Liver (tissue), 8 donors: ENCODE measurements at regions not wholly inside any gene's neighbourhood (a gene's known extent, or its start where the extent isn't known, plus 50 kb on each side); places are given as distances from the start of the nearest gene placed in this dataset.

ENCODE experiments used
- DNase-seq: peaks from one replicate; pipeline ENCODE4 v3.0.0-alpha.2; 2017; ENCODE audit warnings: low spot score
- H3K27ac ChIP-seq, 2 donors: one replicate each; pipeline ENCODE4 v1.7.0; 2013; ENCODE audit warnings: inconsistent platforms in 2 of 2, low read length in 2 of 2, control low read depth in 1 of 2, low read depth in 1 of 2, mild to moderate bottlenecking in 1 of 2
- H3K27me3 ChIP-seq, 4 donors: one replicate each; pipeline versions ENCODE4 v1.6.1 to v1.7.0; 2013; ENCODE audit warnings: low read length in 3 of 4, inconsistent platforms in 1 of 4, mild to moderate bottlenecking in 1 of 4, moderate library complexity in 1 of 4; ENCODE audit not compliant: control insufficient read depth in 4 of 4, insufficient read depth in 4 of 4
- H3K36me3 ChIP-seq, 4 donors: one replicate each; pipeline versions ENCODE4 v1.6.1 to v1.7.0; 2013; ENCODE audit warnings: low read length in 3 of 4, mild to moderate bottlenecking in 3 of 4, low read depth in 1 of 4, moderate library complexity in 1 of 4; ENCODE audit not compliant: control insufficient read depth in 4 of 4, insufficient read depth in 3 of 4
- H3K4me1 ChIP-seq, 4 donors: one replicate each; pipeline versions ENCODE4 v1.6.1 to v1.7.0; 2013; ENCODE audit warnings: low read length in 3 of 4, mild to moderate bottlenecking in 3 of 4, moderate library complexity in 1 of 4; ENCODE audit not compliant: control insufficient read depth in 4 of 4, insufficient read depth in 4 of 4
- H3K4me3 ChIP-seq, 3 donors: one replicate each; pipeline versions ENCODE4 v1.6.1 to v1.7.0; 2013; ENCODE audit warnings: low read length in 3 of 3, control low read depth in 1 of 3, low read depth in 1 of 3, mild to moderate bottlenecking in 1 of 3
- H3K9ac ChIP-seq, 2 donors: one replicate each; pipeline ENCODE4 v1.7.0; 2013; ENCODE audit warnings: low read length in 2 of 2, mild to moderate bottlenecking in 2 of 2, moderate library complexity in 2 of 2, control low read depth in 1 of 2, low read depth in 1 of 2
- H3K9me3 ChIP-seq, 4 donors: one replicate each; pipeline versions ENCODE4 v1.6.1 to v1.7.0; 2013; ENCODE audit warnings: low read length in 3 of 4; ENCODE audit not compliant: control insufficient read depth in 4 of 4
- ATF3 ChIP-seq: IDR thresholded peaks from 2 replicates; pipeline ENCODE4 v1.6.1; 2016; ENCODE audit warnings: antibody characterized with exemption
- FOXA1 ChIP-seq: IDR thresholded peaks from 2 replicates; pipeline ENCODE4 v1.6.1; 2016; ENCODE audit warnings: antibody characterized with exemption
- FOXA2 ChIP-seq: IDR thresholded peaks from 2 replicates; pipeline ENCODE4 v1.6.1; 2016; ENCODE audit warnings: antibody characterized with exemption
- GABPA ChIP-seq, 2 donors: IDR thresholded peaks in 1 of 2; conservative IDR thresholded peaks in 1 of 2; 2 replicates each; pipeline ENCODE4 v1.6.1; 2016; ENCODE audit warnings: antibody characterized with exemption in 2 of 2, mild to moderate bottlenecking in 1 of 2, moderate library complexity in 1 of 2
- HNF4G ChIP-seq: IDR thresholded peaks from 2 replicates; pipeline ENCODE4 v1.6.1; 2016; ENCODE audit warnings: antibody characterized with exemption
- JUND ChIP-seq, 2 donors: IDR thresholded peaks; 2 replicates each; pipeline ENCODE4 v1.6.1; 2016; ENCODE audit warnings: antibody characterized with exemption in 2 of 2
- MAX ChIP-seq: IDR thresholded peaks from 2 replicates; pipeline ENCODE4 v1.6.1; 2016; ENCODE audit warnings: antibody characterized with exemption
- RAD21 ChIP-seq, 2 donors: IDR thresholded peaks; 2 replicates each; pipeline ENCODE4 v1.6.1; 2016; ENCODE audit warnings: antibody characterized with exemption in 2 of 2, mild to moderate bottlenecking in 2 of 2
- REST ChIP-seq: IDR thresholded peaks from 2 replicates; pipeline ENCODE4 v1.6.1; 2016; ENCODE audit warnings: antibody characterized with exemption, mild to moderate bottlenecking
- RXRA ChIP-seq, 2 donors: IDR thresholded peaks; 2 replicates each; pipeline ENCODE4 v1.6.1; 2017 to 2018; ENCODE audit warnings: antibody characterized with exemption in 2 of 2, mild to moderate bottlenecking in 1 of 2
- TAF1 ChIP-seq: conservative IDR thresholded peaks from 2 replicates; pipeline ENCODE4 v1.6.1; 2016; ENCODE audit warnings: antibody characterized with exemption, mild to moderate bottlenecking
- YY1 ChIP-seq: IDR thresholded peaks from 2 replicates; pipeline ENCODE4 v1.6.1; 2016; ENCODE audit warnings: antibody characterized with exemption, mild to moderate bottlenecking
- WGBS: extraction: QIAGEN DNeasy Blood & Tissue Kit; methylation state at CpG from one replicate; pipeline ENCODE4 v1.1.7; 2013; 5-methylcytosine and 5-hydroxymethylcytosine counted together
- TF ChIP-seq, protein P1 (sequence below): fragments of 150-350 bp; IDR thresholded peaks from 2 replicates; pipeline ENCODE4 v1.5.1; 2017; ENCODE audit warnings: improper control_type of control experiment, low read depth, low read length; ENCODE audit not compliant: missing input control
- donor health status: healthy.
- donor health status: healthy.
- donor health status: healthy.
- donor health status: healthy.
- donor health status: healthy.

DNA sequence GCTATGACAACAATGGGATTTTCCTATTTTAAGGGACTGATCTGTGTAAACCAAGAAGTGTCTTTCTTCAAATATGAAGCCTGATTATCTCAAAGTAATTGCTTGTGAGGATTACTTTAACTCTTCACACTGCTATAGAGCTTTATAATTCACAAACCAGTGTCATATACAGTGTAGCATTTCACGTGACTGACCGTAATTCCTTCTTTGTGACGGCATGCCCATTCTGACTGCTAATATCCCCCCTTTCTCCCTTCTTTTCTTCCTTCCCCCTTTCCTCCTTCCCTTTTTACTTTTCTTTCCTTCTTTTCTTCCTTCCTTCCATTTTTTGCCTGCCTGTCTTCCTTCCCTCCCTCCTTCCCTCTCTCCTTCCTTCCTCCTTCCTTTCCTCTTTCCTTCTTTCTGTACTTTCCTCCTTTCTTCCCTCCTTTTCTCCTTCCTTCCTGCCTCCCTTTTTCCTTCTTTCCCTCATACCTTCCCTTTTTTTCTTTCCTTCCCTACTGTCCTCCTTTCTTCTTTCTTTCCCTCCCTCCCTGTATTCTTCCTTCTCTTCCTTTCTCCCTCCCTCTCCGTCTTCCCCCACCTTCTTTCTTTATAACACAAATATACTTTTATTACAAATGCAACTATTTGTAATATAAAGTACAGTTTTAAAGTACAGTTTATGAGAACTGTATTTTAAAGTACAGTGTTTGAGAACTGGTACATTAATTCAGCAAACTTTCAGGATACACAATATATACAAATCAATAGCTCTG lies 75.0 kb upstream of the EXOC2 start (continued):
- TF ChIP-seq REST (no peak), GABPA (IDR thresholded peaks at IDR 0.05 in 1 of 2, conservative IDR thresholded peaks at IDR 0.05 in 1 of 2) (no peak), FOXA2 (no peak), JUND (IDR thresholded peaks at IDR 0.05) (no peak)

GRCh38 chr6:766625-767024 lies 73.7 kb upstream of the EXOC2 start:
- WGBS, result 64% methylated on average over 5 of the region's 5 CpGs
- H3K4me3 ChIP-seq, result no peak overlapping the region
- no peaks in the 10 kb centered on the region for H3K36me3 ChIP-seq
- TF ChIP-seq, protein P1, sequence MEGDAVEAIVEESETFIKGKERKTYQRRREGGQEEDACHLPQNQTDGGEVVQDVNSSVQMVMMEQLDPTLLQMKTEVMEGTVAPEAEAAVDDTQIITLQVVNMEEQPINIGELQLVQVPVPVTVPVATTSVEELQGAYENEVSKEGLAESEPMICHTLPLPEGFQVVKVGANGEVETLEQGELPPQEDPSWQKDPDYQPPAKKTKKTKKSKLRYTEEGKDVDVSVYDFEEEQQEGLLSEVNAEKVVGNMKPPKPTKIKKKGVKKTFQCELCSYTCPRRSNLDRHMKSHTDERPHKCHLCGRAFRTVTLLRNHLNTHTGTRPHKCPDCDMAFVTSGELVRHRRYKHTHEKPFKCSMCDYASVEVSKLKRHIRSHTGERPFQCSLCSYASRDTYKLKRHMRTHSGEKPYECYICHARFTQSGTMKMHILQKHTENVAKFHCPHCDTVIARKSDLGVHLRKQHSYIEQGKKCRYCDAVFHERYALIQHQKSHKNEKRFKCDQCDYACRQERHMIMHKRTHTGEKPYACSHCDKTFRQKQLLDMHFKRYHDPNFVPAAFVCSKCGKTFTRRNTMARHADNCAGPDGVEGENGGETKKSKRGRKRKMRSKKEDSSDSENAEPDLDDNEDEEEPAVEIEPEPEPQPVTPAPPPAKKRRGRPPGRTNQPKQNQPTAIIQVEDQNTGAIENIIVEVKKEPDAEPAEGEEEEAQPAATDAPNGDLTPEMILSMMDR, result no peak
- TF ChIP-seq RAD21 (IDR thresholded peaks at IDR 0.05), result no peak
- TF ChIP-seq HNF4G, result no peak
- no peak for TF ChIP-seq FOXA2
- TF ChIP-seq REST, result no peak
- TF ChIP-seq RXRA (IDR thresholded peaks at IDR 0.05), result no peak
- no peak for TF ChIP-seq ATF3
- TF ChIP-seq MAX, result no peak
- no peak for TF ChIP-seq GABPA (IDR thresholded peaks at IDR 0.05 in 1 of 2, conservative IDR thresholded peaks at IDR 0.05 in 1 of 2)
- no peak for TF ChIP-seq TAF1
- no peak for TF ChIP-seq FOXA1
- no peak for TF ChIP-seq JUND (IDR thresholded peaks at IDR 0.05)
- no peak for TF ChIP-seq YY1
- DNase-seq, result no peak
- H3K27me3 ChIP-seq, result no peaks in the 10 kb centered on the region
- H3K9me3 ChIP-seq, result no peaks in the 10 kb centered on the region
- no peak overlapping the region for H3K27ac ChIP-seq
- H3K4me1 ChIP-seq, result peaks cover 0 to 2% (median 0%) of the 10 kb centered on the region in 4 donors
- no peak overlapping the region for H3K9ac ChIP-seq
